22Rv1 (cell line): ENCODE measurements at regions not wholly inside any gene's neighbourhood (a gene's known extent, or its start where the extent isn't known, plus 50 kb on each side); places are given as distances from the start of the nearest gene placed in this dataset.

ENCODE experiments used
- ZFX ChIP-seq: fragments of 450-650 bp; IDR thresholded peaks from 2 replicates; pipeline ENCODE4 v1.6.1; 2017; ENCODE audit warnings: antibody characterized with exemption, borderline replicate concordance
- TF ChIP-seq, protein P1 (sequence below): fragments of 450-650 bp; IDR thresholded peaks from 2 replicates; pipeline ENCODE4 v1.5.1; 2017; ENCODE audit warnings: mild to moderate bottlenecking

DNA sequence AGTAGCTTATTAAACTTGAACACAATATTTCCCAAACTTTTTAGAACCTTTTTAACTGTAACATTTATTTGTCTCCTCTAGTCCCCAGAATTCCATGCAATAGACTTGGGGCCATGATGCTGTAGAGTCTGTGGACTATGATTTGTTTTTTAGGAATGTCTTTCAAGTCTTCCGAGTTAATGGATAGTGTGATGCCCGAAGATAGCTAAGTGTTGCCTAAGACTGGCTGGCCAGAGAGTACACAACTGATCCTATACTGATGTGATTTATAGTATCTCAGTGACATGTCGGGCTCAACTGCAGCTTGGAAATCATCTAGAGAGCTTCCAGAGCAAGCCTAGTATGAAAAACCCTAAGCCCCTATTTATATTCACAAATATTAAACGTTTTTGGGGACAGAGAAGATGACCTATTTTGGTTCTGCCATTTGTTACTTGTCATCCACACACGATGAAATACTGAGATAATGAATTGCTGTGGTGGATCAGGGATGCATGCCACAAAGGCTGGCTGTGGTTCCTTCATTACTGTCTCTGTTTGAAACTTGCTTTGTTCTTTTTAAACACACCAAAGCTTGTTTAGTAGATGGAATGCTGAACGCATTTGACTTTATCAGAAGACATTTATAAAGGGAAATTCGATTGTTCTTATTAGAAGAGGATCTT is 507.4 kb downstream of the TAFA4 start:
- TF ChIP-seq, protein P1, sequence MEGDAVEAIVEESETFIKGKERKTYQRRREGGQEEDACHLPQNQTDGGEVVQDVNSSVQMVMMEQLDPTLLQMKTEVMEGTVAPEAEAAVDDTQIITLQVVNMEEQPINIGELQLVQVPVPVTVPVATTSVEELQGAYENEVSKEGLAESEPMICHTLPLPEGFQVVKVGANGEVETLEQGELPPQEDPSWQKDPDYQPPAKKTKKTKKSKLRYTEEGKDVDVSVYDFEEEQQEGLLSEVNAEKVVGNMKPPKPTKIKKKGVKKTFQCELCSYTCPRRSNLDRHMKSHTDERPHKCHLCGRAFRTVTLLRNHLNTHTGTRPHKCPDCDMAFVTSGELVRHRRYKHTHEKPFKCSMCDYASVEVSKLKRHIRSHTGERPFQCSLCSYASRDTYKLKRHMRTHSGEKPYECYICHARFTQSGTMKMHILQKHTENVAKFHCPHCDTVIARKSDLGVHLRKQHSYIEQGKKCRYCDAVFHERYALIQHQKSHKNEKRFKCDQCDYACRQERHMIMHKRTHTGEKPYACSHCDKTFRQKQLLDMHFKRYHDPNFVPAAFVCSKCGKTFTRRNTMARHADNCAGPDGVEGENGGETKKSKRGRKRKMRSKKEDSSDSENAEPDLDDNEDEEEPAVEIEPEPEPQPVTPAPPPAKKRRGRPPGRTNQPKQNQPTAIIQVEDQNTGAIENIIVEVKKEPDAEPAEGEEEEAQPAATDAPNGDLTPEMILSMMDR: no peak
- TF ChIP-seq ZFX: no peak
